Prostate gland (tissue), 2 donors: ENCODE measurements at regions not wholly inside any gene's neighbourhood (a gene's known extent, or its start where the extent isn't known, plus 50 kb on each side); places are given as distances from the start of the nearest gene placed in this dataset.

Experiments
- CTCF ChIP-seq, 4 experiments: fragments of 200-600 bp in 2 of 4; fragments of 450-650 bp in 2 of 4; sonication (generic) in 2 of 4; IDR thresholded peaks; 1 replicate in 3 of 4; 2 replicates in 1 of 4; pipeline ENCODE4 v1.5.1; 2016 to 2019; ENCODE audit warnings: antibody characterized with exemption in 4 of 4, mild to moderate bottlenecking in 2 of 4, moderate library complexity in 2 of 4
- POLR2AphosphoS5 ChIP-seq: sonication (generic); formaldehyde crosslinking; IDR thresholded peaks from one replicate; pipeline ENCODE4 v1.6.1; 2017; ENCODE audit warnings: antibody characterized with exemption

- TF ChIP-seq CTCF (IDR thresholded peaks at IDR 0.05) (no peak), POLR2AphosphoS5 (no peak)
Measured at GRCh38 chr1:87844251-87844650, 515.6 kb downstream of the LMO4 start.
